Posterior cingulate gyrus (tissue), 11 donors: ENCODE measurements at regions not wholly inside any gene's neighbourhood (a gene's known extent, or its start where the extent isn't known, plus 50 kb on each side); places are given as distances from the start of the nearest gene placed in this dataset.

Experiments used
- DNase-seq, 10 donors: peaks; one replicate each; pipeline versions ENCODE4 v3.0.0 to v3.0.0-alpha.2; 2020 to 2021; ENCODE audit warnings: mixed read lengths in 3 of 10
- intact Hi-C: fragments of 100-400 bp; cut with DNase I; formaldehyde crosslinking; loops from one replicate; pipeline ENCODE4 v1.15.1; 2023

DNA sequence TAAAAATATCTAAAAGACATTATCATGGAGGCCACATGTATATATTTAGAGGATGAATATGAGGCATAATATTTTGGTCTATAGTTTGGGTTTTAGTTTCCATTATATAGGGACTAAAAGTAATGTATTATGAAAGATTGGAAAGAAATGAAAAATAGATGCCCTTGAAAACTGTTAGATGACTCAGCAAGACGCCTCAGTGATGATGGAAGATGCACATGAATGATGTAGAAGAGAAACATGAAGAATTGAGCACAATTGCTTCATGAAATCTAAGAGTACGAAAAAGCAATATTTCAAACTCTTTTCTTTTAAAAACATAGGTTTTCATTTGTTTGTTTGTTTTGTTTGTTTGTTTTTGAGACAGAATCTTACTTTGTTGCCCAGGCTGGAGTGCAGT is 89.8 kb downstream of the ARL4A start:
- intact Hi-C loops: no loop called here
- no peak for DNase-seq

DNA sequence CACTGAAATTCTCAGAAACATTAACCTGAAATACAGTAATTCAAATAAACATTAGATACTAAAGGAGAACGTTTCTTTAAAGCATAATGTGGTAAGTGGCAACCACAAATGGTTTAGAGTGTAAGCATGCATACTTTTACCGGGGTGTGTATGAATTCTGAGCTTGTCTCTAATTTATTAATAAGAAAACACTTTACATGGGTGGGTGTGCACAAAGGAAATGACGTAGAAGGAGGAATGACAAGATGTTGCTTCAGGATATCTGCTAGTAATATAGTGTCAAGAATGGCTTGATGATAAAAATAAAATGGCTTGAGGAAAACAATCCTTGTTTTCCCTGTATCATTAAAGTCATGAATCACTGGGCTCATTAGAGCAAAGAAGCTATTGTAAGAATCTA is 92.5 kb downstream of the ARL4A start:
- intact Hi-C loops: no loop called here
- DNase-seq: no peak

DNA sequence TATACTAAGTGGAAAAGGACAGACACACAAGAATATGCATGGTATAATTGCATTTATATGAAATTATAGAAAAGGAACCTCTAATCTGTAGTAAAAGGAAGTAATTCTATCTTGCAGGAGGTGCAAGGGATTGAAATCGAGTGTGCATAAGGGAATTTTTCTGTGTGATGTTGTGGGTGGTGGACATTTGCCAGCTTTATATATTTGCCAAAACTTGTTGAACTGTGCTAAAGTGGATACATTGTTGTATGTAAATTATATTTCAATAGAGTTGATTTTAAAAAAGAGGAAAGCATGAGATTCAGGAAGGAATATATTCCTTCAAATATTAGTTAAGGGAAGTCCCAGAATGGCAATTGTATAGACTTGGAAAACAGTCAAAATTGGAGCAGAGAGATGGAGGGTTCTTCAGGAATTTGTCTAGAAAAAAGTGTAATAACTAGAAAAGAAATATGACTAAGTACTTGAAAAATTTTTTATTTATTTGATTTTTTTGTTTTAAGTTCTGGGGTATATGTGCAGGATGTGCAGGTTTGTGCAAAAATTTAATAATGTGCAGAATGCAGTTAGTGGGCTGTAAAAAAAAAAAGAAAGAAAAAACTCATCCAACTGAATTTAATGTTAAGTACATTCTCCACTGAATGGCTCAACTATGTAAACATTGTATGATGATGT is 96.1 kb downstream of the ARL4A start:
- no peak for DNase-seq
- intact Hi-C loops: no loop called here

DNA sequence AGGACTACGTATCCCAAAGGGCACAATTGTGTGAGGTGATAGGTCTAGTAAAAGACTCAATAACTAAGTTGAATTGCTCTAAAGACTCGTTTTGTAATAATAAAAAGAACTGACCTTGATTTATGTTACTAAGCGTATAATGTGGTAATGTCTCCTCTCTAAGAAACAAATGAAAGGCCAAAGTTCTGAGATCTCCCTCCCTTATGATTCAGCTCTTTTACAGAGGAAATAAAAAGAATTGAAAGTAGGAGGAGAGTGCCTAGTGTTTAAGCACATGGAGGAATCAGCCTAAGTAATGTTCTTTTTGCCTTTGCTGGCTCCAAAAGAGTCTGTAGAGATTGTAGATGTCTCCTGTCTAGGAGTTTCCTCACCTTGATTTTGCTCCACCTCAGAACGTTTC is 98.0 kb downstream of the ARL4A start:
- intact Hi-C loops: no loop called here
- DNase-seq: no peak

DNA sequence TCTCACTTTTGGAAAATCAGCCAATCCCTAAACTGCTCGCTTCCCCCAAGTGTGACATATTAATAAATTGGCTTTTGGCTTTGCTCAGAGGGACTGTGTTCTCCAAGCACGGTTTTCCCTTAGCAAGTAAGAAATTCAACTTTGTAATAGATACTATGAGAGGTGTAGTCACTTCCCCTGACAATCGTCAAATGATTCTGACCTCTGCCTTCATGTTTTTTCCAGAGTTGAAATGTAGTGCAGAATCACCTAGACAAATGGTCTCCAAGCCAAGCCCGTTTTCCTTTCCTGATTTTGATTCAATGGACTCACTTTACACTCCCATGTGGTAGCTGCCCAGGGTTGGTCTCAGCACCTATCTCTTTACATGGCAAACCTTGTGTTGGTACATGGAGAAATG is 99.1 kb downstream of the ARL4A start:
- intact Hi-C loops: no loop called here
- no peak for DNase-seq

DNA sequence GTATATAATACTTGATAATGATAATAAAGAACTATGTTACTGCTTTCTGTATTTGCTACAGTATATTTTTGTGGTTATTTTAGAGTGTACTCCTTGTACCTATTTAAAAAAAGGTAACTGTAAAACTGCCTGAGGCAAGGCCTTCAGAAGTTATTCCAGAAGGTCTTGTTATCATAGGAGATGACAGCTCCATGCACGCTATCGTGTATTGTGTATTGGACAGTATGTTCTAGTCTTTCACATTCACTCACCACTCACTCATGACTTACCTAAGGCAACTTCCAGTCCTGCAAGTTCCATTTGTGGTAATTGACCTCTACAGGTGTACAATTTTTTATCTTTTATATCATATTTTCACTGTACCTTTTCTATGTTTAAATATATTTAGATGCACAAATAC is 100.7 kb downstream of the ARL4A start:
- no peak for DNase-seq
- intact Hi-C loops: no loop called here

DNA sequence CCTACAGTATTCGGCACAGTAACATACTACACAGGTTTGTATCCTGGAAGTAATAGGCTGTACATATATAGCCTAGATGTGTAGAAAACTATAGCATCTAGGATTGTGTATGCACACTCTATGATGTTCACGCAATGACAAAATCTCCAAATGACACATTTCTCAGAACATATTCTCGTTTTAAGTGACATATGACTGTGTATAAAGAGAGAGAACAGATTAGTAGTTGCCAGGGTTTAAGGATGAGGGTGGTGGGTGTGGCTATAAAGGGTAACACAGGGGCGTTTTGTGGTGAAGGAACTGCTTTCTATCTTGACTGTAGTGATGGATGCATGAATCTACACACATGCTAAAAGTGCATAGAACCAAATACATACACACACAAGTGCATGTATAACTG is 101.2 kb downstream of the ARL4A start:
- DNase-seq: no peak
- intact Hi-C loops: no loop called here

DNA sequence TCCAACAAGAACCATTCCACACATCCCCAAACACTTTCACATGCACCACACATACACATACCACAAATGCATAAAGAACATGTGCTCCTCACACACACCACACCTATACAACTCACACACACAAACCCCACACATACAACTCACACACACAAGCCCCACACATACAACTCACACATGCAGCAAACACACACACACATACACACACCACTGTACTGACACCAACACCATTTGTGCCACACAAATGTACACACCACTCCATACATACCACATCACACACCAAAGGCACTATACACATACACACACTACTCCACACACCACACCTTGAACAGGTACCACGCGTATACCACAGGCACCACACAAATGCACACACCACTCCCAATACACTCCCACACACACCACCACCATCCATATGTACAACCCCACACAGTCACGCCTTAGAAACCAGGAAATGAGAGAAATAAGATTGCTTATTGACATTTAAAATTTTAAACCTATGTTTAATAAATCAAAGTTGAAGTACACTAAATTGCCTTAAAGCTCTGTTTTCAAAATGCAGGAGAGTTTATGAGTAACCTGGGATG is 107.4 kb downstream of the ARL4A start:
- intact Hi-C loops: no loop called here
- DNase-seq: no peak

DNA sequence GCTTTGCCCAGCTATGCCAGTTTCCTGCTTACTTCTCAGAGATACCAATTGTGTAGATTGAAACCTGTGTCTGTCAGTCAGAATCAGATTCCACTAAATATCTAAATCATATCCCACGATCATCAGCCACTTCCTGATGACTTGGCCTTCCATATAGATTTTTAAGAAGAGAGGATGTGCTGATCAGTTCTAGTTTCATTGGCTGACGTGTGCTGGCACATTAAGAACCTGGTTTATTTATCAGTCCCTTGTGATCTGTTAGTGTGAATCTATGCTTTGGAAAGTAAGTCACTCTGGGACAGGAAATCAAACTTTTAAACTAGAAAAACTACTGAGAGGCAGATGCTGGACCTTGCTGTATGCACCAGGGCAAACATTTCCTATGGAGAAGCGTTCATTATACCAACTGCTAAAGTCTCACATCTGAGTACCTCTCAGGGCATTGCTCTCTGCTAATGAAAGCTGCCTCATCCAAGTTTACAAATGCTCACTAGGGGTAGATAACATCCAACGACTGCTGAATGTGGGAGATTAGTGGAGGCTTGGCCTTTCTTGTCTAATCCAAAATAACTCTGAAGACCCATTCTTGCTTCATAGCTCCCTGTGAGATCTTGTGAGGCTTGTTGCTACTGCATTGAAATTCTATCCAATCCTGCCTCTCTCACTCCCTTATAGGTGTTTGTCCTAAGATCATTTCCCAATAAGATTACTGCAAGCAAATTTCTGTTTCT is 109.1 kb downstream of the ARL4A start:
- intact Hi-C loops: no loop called here
- no peak for DNase-seq

DNA sequence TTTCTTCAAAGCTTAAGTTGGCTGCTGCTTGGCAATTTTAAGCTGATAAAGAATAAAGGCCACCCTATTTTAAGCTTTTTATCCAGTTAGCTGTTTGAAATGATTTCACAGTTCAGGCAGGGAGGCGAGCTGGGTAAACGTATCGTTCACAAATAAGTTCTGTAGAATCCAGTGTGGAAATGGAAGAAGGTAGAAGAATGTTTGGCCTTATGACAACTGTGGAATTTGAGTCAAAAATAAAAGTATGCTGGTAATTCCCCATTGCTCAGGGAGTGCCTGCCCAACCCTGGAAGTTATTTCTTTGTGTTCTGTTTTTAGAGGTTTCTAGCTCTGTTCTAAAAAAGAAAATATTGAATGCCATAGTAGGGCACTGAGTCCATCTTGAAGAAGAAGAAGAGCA is 113.1 kb downstream of the ARL4A start:
- intact Hi-C loops: no loop called here
- DNase-seq: no peak

DNA sequence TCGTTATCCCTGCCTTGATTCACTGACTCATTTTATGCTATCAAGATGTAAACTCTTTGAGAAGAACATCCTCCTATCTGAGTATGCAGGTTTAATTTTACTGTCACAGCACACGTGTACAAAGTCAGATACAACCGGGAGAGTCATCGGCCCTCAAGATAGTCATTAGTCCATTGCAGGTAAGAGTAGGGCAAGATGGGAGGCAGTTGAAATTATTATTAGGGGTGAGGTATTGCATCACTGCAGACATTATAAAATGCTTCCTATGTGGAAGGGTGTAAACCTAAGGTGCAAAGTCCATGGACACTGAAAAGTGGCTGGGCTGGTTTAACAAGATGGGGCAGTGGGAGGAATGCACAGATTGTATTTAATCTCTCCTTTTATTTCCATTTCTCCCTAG is 113.7 kb downstream of the ARL4A start:
- no peak for DNase-seq
- intact Hi-C loops: no loop called here

DNA sequence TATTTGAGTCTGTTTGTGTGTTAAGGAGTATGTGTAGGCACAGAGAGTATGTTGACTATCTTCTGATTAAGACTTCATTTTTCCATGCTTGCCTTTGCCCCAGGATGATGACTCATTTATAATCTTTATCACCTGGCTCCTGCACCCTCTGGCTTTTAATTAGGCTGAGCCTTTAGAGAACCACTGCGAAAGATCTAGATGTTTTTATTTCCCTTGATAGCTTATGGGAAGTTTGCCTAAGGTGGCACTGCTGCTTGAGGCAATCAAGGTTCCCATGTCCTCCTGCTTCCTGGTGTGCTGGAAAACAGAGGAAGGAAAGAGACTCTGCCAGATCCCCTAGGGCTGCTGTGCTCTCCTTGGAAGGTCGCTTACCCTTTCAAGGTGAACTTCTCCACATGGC is 114.6 kb downstream of the ARL4A start:
- intact Hi-C loops: no loop called here

DNA sequence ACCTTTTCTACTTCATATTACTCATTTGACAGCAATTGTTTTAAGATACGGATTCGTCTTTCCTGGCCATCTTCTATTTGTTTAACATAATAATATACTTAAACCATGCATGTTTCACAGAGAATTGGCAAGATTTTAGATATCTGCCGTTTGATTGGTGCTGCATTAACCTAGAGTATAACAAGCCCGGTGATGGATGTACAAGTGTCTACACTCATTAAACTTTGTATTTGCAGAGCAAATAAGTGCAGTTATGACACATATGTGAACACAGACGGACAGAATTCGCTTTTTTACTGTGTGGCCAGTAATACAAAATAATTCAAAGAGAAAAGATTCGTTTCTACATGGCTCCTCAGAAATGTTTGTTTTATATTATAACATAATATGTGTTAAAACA is 116.1 kb downstream of the ARL4A start:
- intact Hi-C loops: no loop called here
- no peak for DNase-seq

More for the DNA sequence above, 114.6 kb downstream of the ARL4A start:
- no peak for DNase-seq

DNA sequence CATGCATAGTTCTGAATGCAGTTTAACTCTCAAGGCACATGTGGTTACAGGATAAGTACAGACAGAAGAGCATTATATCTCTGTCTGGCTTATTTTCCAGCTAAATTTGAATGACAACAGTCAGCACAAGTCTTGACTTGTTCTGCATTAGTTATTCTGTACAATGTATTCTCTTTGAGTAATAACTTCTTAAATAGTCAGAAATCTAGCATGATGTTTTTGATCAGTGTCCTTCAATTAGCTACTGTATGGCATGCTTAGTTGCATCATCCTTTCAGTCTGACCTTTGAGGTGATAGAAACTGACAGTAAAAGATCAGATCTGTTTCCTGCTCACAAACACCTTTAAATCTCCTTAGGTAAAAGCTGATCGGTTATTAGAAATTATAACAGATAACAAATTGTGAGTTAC is 118.1 kb downstream of the ARL4A start:
- intact Hi-C loops: no loop called here
- DNase-seq: no peak

DNA sequence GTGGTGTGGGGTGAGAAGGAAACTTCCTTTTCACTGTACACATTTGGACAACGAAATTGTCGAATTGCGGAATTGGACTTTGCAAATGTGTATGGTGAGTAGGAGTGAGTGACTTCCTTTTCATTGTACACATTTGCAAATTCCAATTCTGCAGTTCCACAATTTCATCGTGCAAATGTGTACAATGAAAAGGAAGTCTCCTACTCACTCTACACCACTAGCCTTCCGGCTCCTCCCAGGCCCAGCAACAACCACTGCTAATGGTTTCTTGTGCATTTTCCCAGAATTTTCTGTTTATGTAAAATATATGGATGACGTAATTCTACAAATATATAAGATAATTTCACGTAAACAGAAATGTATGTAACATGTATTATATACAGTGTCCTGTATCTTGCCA is 118.5 kb downstream of the ARL4A start:
- DNase-seq: no peak
- intact Hi-C loops: no loop called here

DNA sequence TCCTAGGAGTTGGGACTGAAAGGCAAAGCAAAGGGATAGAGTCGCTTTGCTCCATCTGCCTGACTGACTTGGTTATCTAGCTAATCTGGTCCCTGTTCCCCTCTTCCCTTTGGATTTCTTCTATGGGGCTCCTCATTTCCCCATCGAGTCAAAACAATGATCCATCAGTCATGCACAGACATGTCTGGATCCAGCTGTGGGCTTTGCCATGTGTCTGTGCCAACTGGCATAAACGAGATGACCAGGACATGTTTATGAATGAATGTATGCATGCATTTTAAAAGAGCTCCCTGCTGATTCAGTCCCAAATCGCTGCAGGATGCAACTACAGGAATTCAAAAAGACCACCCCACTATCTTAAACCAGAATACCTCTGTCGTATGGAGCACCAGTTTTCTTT is 122.0 kb downstream of the ARL4A start:
- DNase-seq: no peak
- intact Hi-C loops: no loop called here

DNA sequence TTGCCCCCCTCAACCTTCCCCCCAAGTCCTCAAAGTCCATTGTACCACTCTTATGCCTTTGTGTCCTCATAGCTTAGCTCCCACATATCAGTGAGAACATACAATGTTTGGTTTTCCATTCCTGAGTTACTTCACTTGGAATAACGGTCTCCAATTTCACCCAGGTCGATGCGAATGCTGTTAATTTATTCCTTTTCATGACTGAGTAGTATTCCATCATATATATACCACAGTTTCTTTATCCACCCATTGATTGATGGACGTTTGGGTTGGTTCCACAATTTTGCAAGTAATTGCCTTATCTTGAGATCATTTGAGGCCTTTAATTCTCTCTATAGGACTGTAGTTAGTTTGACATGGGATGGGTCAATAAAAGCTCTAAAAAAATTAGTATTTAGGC is 124.7 kb downstream of the ARL4A start:
- no peak for DNase-seq
- intact Hi-C loops: no loop called here

DNA sequence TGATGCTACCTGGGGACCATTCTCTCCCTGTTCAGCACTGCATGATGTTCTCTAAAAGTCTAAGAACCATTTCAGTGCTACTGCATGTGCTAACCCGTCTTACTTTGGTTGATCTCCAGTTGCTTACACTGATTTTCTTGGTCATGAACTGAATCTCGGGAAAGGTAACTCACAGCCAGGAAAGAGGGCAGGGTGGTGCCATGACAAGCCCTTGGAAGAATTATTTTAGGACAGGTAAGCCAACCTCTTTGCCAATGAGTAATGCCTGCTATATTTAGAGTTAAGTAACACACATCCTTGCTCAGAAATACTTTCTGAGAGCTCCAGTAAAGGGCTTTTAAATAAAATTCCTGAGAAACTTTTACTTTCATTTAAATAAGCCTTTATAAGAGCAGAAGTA is 126.7 kb downstream of the ARL4A start:
- intact Hi-C loops: no loop called here
- no peak for DNase-seq

DNA sequence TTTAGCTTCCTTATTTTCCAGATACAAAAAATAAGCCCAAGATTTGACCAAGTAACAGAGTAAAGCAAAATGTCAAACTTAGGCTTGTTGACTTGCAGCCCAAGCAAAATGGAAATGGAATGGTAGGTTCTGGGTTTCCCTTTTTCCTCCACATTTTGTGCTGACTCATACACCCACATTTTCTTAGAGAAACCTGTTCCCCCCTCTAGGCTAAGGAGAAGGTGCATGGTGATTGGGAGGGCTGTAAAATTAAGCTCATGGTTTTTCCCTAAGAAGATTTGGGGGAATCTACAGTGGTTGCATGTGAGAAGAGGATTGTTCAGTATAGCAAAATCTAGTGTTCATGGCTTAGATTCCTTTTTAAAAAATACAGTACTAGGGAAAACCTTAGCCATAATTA is 127.4 kb downstream of the ARL4A start:
- intact Hi-C loops: no loop called here
- DNase-seq: no peak

DNA sequence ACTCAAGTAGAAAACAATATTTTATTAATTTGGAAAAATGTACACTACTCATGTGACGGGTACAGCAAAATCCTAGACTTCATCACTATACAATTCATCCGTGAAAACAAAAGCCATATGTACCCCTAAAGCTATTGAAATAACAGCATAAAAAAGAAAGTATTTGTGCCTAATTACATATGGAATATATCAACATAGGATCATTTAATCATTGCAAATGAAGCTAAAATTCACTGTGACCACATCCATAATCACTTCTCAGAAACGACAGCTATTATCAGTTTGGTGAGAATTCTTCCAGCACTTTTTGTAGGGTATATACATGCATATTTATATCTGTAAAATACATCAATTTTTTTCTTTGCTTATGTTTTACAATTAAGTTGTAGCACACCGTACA is 128.0 kb downstream of the ARL4A start:
- intact Hi-C loops: no loop called here
- no peak for DNase-seq

DNA sequence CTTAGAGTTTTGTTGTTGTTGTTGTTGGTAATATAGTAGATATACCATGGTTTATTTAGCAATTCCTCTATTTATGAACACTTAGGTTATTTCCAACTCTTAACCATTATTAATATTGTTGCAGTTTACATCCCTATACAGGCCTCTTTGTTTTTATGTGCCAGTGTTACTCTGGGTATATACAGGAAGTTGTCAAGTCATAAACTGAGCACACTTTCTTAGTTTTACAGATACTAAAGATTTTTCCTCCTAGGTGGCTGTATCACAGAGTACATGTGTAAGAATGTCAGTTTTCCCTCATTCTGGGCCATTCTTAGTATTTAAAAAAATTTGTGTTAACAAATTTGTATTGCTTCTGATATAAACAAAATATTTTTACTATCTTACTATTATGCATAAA is 128.4 kb downstream of the ARL4A start:
- intact Hi-C loops: no loop called here

DNA sequence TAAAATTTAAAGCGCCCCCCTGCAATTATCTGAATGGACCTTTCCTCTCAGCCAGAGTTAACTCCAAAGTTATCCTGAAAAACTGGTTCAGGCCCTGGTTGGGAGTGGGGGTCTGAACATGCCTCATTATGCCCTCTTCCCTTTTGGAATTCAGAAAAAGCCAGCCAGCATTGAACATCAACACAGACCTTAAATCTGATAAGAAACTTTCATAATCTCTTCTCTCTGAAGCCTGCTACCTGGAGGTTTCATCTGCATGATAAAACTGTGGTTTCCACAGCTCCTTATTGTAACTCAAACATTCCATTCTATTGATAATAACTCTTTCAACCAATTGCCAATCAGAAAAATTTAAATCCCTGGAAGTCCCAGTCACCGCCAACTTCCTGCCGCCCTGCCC is 133.3 kb downstream of the ARL4A start:
- no peak for DNase-seq
- intact Hi-C loops: no loop called here

More for the DNA sequence above, 128.4 kb downstream of the ARL4A start:
- DNase-seq: no peak
